Osteocyte (in vitro differentiated cells): ENCODE measurements at regions not wholly inside any gene's neighbourhood (a gene's known extent, or its start where the extent isn't known, plus 50 kb on each side); places are given as distances from the start of the nearest gene placed in this dataset.

Experiments used
- DNase-seq: peaks from one replicate; pipeline ENCODE4 v3.0.0; 2021; ENCODE audit warnings: mixed read lengths; ENCODE audit not compliant: unreplicated experiment; ENCODE audit errors: extremely low spot score
- H3K27ac Mint-ChIP-seq: one replicate; pipeline ENCODE4 v1.8.0; 2021; ENCODE audit warnings: mild to moderate bottlenecking, mixed read lengths; ENCODE audit not compliant: unreplicated experiment
- H3K27me3 Mint-ChIP-seq: one replicate; pipeline ENCODE4 v1.8.0; 2021; ENCODE audit warnings: mixed read lengths; ENCODE audit not compliant: unreplicated experiment
- H3K36me3 Mint-ChIP-seq: one replicate; pipeline ENCODE4 v1.8.0; 2021; ENCODE audit warnings: mixed read lengths; ENCODE audit not compliant: unreplicated experiment
- H3K4me1 Mint-ChIP-seq: one replicate; pipeline ENCODE4 v1.8.0; 2021; ENCODE audit warnings: mixed read lengths; ENCODE audit not compliant: unreplicated experiment
- H3K4me3 Mint-ChIP-seq: one replicate; pipeline ENCODE4 v1.8.0; 2021; ENCODE audit warnings: mild to moderate bottlenecking, moderate library complexity, mixed read lengths; ENCODE audit not compliant: unreplicated experiment
- H3K9me3 Mint-ChIP-seq: one replicate; pipeline ENCODE4 v1.8.0; 2021; ENCODE audit warnings: mixed read lengths; ENCODE audit not compliant: unreplicated experiment
- TF ChIP-seq, protein P1 (sequence below): fragments of 200-600 bp; sonication (generic); IDR thresholded peaks from 2 replicates; pipeline ENCODE4 v1.5.0; 2021; ENCODE audit warnings: antibody characterized with exemption, mild to moderate bottlenecking, moderate library complexity

DNA sequence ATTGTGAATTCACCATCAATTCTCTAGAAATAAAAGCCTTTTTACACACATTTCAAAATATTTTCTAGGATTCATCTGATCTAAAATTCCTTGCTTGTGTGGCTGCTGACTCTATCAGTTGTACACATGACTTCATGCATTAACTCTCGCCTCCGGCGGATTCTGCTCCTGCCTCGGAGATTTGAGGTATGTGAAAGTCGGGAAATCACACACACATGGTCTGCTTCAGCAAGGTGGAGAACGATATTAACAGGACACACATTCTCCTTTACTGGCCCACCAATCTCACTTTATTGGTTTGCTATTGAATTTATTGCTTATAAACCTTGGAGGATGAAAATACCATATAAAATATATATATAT lies 855.7 kb downstream of the SLITRK5 start:
- Mint-ChIP-seq H3K9me3 (peaks cover 8% of the 10 kb centered on the region), H3K4me3 (no peak overlapping the region), H3K27ac (no peak overlapping the region), H3K36me3 (no peaks in the 10 kb centered on the region), H3K4me1 (no peaks in the 10 kb centered on the region), H3K27me3 (no peaks in the 10 kb centered on the region)
- no peak for DNase-seq
- TF ChIP-seq, protein P1, sequence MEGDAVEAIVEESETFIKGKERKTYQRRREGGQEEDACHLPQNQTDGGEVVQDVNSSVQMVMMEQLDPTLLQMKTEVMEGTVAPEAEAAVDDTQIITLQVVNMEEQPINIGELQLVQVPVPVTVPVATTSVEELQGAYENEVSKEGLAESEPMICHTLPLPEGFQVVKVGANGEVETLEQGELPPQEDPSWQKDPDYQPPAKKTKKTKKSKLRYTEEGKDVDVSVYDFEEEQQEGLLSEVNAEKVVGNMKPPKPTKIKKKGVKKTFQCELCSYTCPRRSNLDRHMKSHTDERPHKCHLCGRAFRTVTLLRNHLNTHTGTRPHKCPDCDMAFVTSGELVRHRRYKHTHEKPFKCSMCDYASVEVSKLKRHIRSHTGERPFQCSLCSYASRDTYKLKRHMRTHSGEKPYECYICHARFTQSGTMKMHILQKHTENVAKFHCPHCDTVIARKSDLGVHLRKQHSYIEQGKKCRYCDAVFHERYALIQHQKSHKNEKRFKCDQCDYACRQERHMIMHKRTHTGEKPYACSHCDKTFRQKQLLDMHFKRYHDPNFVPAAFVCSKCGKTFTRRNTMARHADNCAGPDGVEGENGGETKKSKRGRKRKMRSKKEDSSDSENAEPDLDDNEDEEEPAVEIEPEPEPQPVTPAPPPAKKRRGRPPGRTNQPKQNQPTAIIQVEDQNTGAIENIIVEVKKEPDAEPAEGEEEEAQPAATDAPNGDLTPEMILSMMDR, result no peak

DNA sequence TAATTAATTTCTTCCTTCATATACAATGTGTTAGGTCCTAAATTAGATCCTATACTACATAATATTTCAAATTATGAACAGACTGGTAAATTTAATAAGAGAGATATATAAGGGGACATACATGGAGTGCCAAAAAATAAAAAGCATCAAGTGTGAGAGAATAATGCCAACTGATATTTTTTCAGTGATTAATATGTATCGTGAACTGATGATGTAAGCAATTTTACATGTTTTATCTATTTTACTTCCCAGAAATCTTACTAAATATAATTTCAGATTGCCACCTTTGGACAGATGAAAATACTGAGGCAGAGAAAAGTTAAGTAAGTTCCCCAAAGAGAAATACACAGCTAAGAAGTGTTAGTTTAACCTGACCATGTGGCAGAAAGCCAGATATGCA lies 870.8 kb downstream of the SLITRK5 start:
- no peak overlapping the region for H3K27ac Mint-ChIP-seq
- H3K4me3 Mint-ChIP-seq, result no peak overlapping the region
- no peaks in the 10 kb centered on the region for H3K36me3 Mint-ChIP-seq
- H3K4me1 Mint-ChIP-seq, result no peaks in the 10 kb centered on the region
- no peaks in the 10 kb centered on the region for H3K9me3 Mint-ChIP-seq
- DNase-seq, result no peak
- H3K27me3 Mint-ChIP-seq, result no peaks in the 10 kb centered on the region
- TF ChIP-seq, protein P1, result no peak

DNA sequence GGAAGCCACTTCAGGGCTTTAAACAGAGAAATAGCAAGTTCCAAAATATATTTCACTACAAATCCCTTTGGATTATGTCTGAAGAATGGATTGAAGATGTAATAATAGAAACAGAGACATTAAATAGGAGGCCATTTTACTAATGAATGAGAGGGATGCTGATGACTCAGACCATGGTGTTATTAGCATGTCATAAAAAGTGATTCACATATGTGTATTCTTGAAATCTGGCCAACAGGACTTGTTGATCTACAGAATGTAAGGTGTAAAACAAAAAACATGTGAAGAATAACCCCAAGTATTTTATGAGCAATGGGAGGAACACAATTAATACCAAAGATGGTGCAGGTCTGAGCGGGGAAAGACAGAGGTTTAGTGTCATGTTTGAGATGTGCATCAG lies 873.7 kb downstream of the SLITRK5 start:
- H3K4me1 Mint-ChIP-seq, result no peaks in the 10 kb centered on the region
- TF ChIP-seq, protein P1, result no peak
- H3K27me3 Mint-ChIP-seq, result peaks cover 2% of the 10 kb centered on the region
- DNase-seq, result no peak
- H3K27ac Mint-ChIP-seq, result no peak overlapping the region
- no peaks in the 10 kb centered on the region for H3K36me3 Mint-ChIP-seq
- H3K9me3 Mint-ChIP-seq, result no peaks in the 10 kb centered on the region
- no peak overlapping the region for H3K4me3 Mint-ChIP-seq

DNA sequence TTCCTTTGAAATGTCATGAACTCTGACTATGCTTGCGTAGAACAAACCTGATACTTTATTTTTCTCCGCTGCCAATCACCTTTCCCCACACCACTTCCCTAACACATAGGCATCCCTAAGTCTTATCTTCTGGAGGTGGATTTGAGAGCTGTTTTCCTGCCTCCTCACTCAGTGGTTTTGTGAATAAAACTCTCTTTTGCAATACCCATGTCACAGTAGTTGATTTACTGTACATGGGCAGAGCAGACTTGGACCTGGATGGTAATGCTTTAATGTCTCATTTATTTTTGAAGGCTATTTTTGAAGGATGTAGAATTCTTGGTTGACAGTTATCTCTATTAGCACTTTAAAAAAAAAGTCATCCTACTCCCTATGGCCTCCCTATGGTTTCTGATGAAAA lies 881.8 kb downstream of the SLITRK5 start:
- Mint-ChIP-seq H3K4me3 (no peak overlapping the region), H3K36me3 (no peaks in the 10 kb centered on the region), H3K27me3 (no peaks in the 10 kb centered on the region), H3K9me3 (no peaks in the 10 kb centered on the region), H3K4me1 (no peaks in the 10 kb centered on the region), H3K27ac (no peak overlapping the region)
- no peak for DNase-seq
- TF ChIP-seq, protein P1, result no peak

DNA sequence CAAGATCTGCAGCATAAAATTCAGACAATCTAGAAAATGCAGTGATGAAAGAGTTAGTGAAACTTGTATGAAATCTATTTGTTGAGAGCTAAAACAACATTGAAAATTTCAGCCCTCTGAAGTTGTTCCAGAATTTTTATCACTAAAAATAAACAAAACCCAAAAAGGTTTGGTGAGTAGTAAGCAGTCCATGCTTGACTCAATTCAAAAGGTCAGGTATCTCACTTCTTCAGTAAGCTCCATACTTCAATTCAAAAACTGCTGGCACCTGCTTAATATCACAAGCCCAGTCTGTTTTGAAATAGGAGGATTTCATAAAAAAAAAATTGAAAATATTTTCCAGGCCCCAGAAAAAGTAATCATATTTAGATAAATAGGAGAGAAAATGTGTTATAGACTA lies 894.4 kb downstream of the SLITRK5 start:
- Mint-ChIP-seq H3K36me3 (no peaks in the 10 kb centered on the region), H3K27ac (no peak overlapping the region), H3K4me3 (no peak overlapping the region), H3K4me1 (no peaks in the 10 kb centered on the region), H3K9me3 (no peaks in the 10 kb centered on the region), H3K27me3 (no peaks in the 10 kb centered on the region)
- TF ChIP-seq, protein P1, result no peak
- no peak for DNase-seq
